ENCODE measurements at regions not wholly inside any gene's neighbourhood (a gene's known extent, or its start where the extent isn't known, plus 50 kb on each side); places are given as distances from the start of the nearest gene placed in this dataset.
"Not testable (repeated sequence)": the region's sequence is repeated elsewhere in the genome, so short reads cannot be mapped to it uniquely, and the experiment has no call there.

- Histone ChIP-seq H4K20me1 (ENCODE audit: insufficient read depth, low read length) (no peaks in the 10 kb centered on the region), H3K4me2 (ENCODE audit: low read length) (no peak overlapping the region), H3K4me1 (ENCODE audit: insufficient read depth, low read length, poor library complexity, severe bottlenecking) (no peaks in the 10 kb centered on the region), H3K9me2 (ENCODE audit: insufficient read depth, low read length) (no peaks in the 10 kb centered on the region), H2AFZ (ENCODE audit: low read length) (no peak overlapping the region), H3K4me3 (ENCODE audit: low read depth, low read length, poor library complexity, severe bottlenecking) (no peak overlapping the region), H3K79me2 (ENCODE audit: insufficient read depth, low read depth, low read length) (no peaks in the 10 kb centered on the region), H3K9me3 (ENCODE audit: low read length) (no peaks in the 10 kb centered on the region), H3K27ac (ENCODE audit: low read depth, low read length, poor library complexity, severe bottlenecking) (no peak overlapping the region), H3K36me3 (ENCODE audit: insufficient read depth, low read length) (no peaks in the 10 kb centered on the region)
- DNase-seq (ENCODE audit: low spot score) = no peak
- TF ChIP-seq CTCF (conservative IDR thresholded peaks at IDR 0.05; ENCODE audit: low read length) (no peak), EZH2phosphoT487 (IDR thresholded peaks at IDR 0.05; ENCODE audit: borderline replicate concordance, low read depth, low read length) (no peak)
- intact Hi-C loops (cut with micrococcal nuclease; ENCODE audit: unreplicated experiment) = loop anchor here (5.0 kb wide), 1 partner anchor 478 kb away; no protein-coding TSS in a partner anchor
- no TSS peak for BruUV-seq (replicated peaks)
- ChIA-PET POLR2A (interaction anchor here (0.7 kb wide), 1 partner anchor 15 kb away, joined by 3 read pairs; no protein-coding TSS in a partner anchor), CTCF (ENCODE audit: unreplicated experiment) (no interaction called here)
Observed at GRCh38 chr5:92835712-92836111, 745.3 kb downstream of the NR2F1-AS1 start.

GRCh38 chr5:92823551-92823950 lies 757.5 kb downstream of the NR2F1-AS1 start:
- H3K4me1 ChIP-seq (ENCODE audit: insufficient read depth, low read length, poor library complexity, severe bottlenecking); H3K79me2 ChIP-seq (ENCODE audit: insufficient read depth, low read depth, low read length); DNase-seq (ENCODE audit: low spot score); H3K27ac ChIP-seq (ENCODE audit: low read depth, low read length, poor library complexity, severe bottlenecking); POLR2A ChIA-PET; H2AFZ ChIP-seq (ENCODE audit: low read length); H3K36me3 ChIP-seq (ENCODE audit: insufficient read depth, low read length); H3K4me3 ChIP-seq (ENCODE audit: low read depth, low read length, poor library complexity, severe bottlenecking); CTCF ChIA-PET (ENCODE audit: unreplicated experiment); BruUV-seq (replicated peaks); H4K20me1 ChIP-seq (ENCODE audit: insufficient read depth, low read length); H3K4me2 ChIP-seq (ENCODE audit: low read length); H3K9me3 ChIP-seq (ENCODE audit: low read length); H3K9me2 ChIP-seq (ENCODE audit: insufficient read depth, low read length); intact Hi-C loops (cut with micrococcal nuclease; ENCODE audit: unreplicated experiment): not testable (repeated sequence)

- ChIA-PET POLR2A (no interaction called here), CTCF (ENCODE audit: unreplicated experiment) (no interaction called here)
- intact Hi-C loops (cut with micrococcal nuclease; ENCODE audit: unreplicated experiment) = no loop called here
- H3K9me3 ChIP-seq (ENCODE audit: low read length) = no peaks in the 10 kb centered on the region
- H2AFZ ChIP-seq (ENCODE audit: low read length) = no peak overlapping the region
- BruUV-seq (replicated peaks) = no TSS peak
- no peak overlapping the region for H3K4me2 ChIP-seq (ENCODE audit: low read length)
- TF ChIP-seq CTCF (conservative IDR thresholded peaks at IDR 0.05; ENCODE audit: low read length) = no peak
- no peak for TF ChIP-seq EZH2phosphoT487 (IDR thresholded peaks at IDR 0.05; ENCODE audit: borderline replicate concordance, low read depth, low read length)
- H3K27ac ChIP-seq (ENCODE audit: low read depth, low read length, poor library complexity, severe bottlenecking) = no peak overlapping the region
- no peaks in the 10 kb centered on the region for H3K4me1 ChIP-seq (ENCODE audit: insufficient read depth, low read length, poor library complexity, severe bottlenecking)
- H3K36me3 ChIP-seq (ENCODE audit: insufficient read depth, low read length) = no peaks in the 10 kb centered on the region
- no peak for DNase-seq (ENCODE audit: low spot score)
- no peaks in the 10 kb centered on the region for H3K79me2 ChIP-seq (ENCODE audit: insufficient read depth, low read depth, low read length)
- H4K20me1 ChIP-seq (ENCODE audit: insufficient read depth, low read length) = no peaks in the 10 kb centered on the region
- H3K9me2 ChIP-seq (ENCODE audit: insufficient read depth, low read length) = no peaks in the 10 kb centered on the region
- H3K4me3 ChIP-seq (ENCODE audit: low read depth, low read length, poor library complexity, severe bottlenecking) = no peak overlapping the region
Observed at GRCh38 chr5:92822183-92822582, 758.8 kb downstream of the NR2F1-AS1 start.

Measured in OCI-LY7 (cell line).